Osteoblast (primary cell): ENCODE measurements at regions not wholly inside any gene's neighbourhood (a gene's known extent, or its start where the extent isn't known, plus 50 kb on each side); places are given as distances from the start of the nearest gene placed in this dataset.

Experiments
- DNase-seq: peaks from one replicate; pipeline ENCODE4 v3.0.0; 2011; ENCODE audit warnings: low spot score, mixed read lengths; ENCODE audit not compliant: insufficient read length; ENCODE audit errors: missing footprints
- H2AFZ ChIP-seq: 2 replicates; pipeline ENCODE4 v1.6.0; 2011; ENCODE audit warnings: mild to moderate bottlenecking, low read length
- H3K27ac ChIP-seq: 2 replicates; pipeline ENCODE4 v1.5.1; 2011; ENCODE audit warnings: mild to moderate bottlenecking, low read depth, low read length, moderate library complexity
- H3K27me3 ChIP-seq: 2 replicates; pipeline ENCODE4 v1.6.0; 2012; ENCODE audit warnings: mild to moderate bottlenecking, control low read depth, inconsistent platforms, low read length, moderate library complexity; ENCODE audit not compliant: insufficient read depth
- H3K36me3 ChIP-seq: 2 replicates; pipeline ENCODE4 v1.5.1; 2011; ENCODE audit warnings: mild to moderate bottlenecking, low read length, control low read depth, moderate library complexity; ENCODE audit not compliant: insufficient read depth
- H3K4me1 ChIP-seq: 2 replicates; pipeline ENCODE4 v1.5.1; 2011; ENCODE audit warnings: mild to moderate bottlenecking, low read length, control low read depth, moderate library complexity; ENCODE audit not compliant: insufficient read depth
- H3K4me2 ChIP-seq: 2 replicates; pipeline ENCODE4 v1.6.0; 2011; ENCODE audit warnings: mild to moderate bottlenecking, low read length; ENCODE audit not compliant: insufficient read depth
- H3K4me3 ChIP-seq: fragments of 200-600 bp; sonication (generic); 3 replicates; pipeline ENCODE4 v1.5.1; 2012; ENCODE audit warnings: mild to moderate bottlenecking, low read length, inconsistent platforms; ENCODE audit not compliant: insufficient read depth
- H3K79me2 ChIP-seq: 2 replicates; pipeline ENCODE4 v1.6.0; 2012; ENCODE audit warnings: mild to moderate bottlenecking, low read length, control low read depth, inconsistent platforms; ENCODE audit not compliant: insufficient read depth
- H3K9me3 ChIP-seq: 2 replicates; pipeline ENCODE4 v1.5.1; 2011; ENCODE audit warnings: low read depth, low read length, control low read depth
- H4K20me1 ChIP-seq: 2 replicates; pipeline ENCODE4 v1.6.0; 2012; ENCODE audit warnings: mild to moderate bottlenecking, low read length, control low read depth; ENCODE audit not compliant: insufficient read depth
- CTCF ChIP-seq: IDR thresholded peaks from 2 replicates; pipeline ENCODE4 v1.5.1; 2011; ENCODE audit warnings: mild to moderate bottlenecking, low read depth, low read length, moderate library complexity; ENCODE audit errors: extremely low read depth

GRCh38 chr21:35422011-35422410, 372.9 kb upstream of the RUNX1 start:
- Histone ChIP-seq H3K9me3 (peaks cover 2% of the 10 kb centered on the region), H3K27me3 (no peaks in the 10 kb centered on the region), H3K27ac (no peak overlapping the region), H3K4me1 (peaks cover 2% of the 10 kb centered on the region), H4K20me1 (no peaks in the 10 kb centered on the region), H3K4me3 (no peak overlapping the region), H2AFZ (no peak overlapping the region), H3K36me3 (no peaks in the 10 kb centered on the region), H3K4me2 (no peak overlapping the region), H3K79me2 (no peaks in the 10 kb centered on the region)
- no peak for TF ChIP-seq CTCF
- DNase-seq = no peak

- Histone ChIP-seq H3K9me3 (peaks cover 2% of the 10 kb centered on the region), H3K4me3 (no peak overlapping the region), H3K36me3 (no peaks in the 10 kb centered on the region), H4K20me1 (no peaks in the 10 kb centered on the region), H3K27me3 (no peaks in the 10 kb centered on the region), H3K79me2 (no peaks in the 10 kb centered on the region), H3K4me1 (peaks cover 2% of the 10 kb centered on the region), H3K4me2 (no peak overlapping the region), H3K27ac (no peak overlapping the region), H2AFZ (no peak overlapping the region)
- TF ChIP-seq CTCF = no peak
- DNase-seq = no peak
Observed at GRCh38 chr21:35421221-35421620, 372.1 kb upstream of the RUNX1 start.

GRCh38 chr21:35420656-35421055, 371.6 kb upstream of the RUNX1 start:
- H3K27me3 ChIP-seq = no peaks in the 10 kb centered on the region
- H3K9me3 ChIP-seq = peaks cover 2% of the 10 kb centered on the region
- H3K36me3 ChIP-seq = no peaks in the 10 kb centered on the region
- H3K4me2 ChIP-seq = no peak overlapping the region
- no peak for TF ChIP-seq CTCF
- H4K20me1 ChIP-seq = no peaks in the 10 kb centered on the region
- no peak for DNase-seq
- H3K4me1 ChIP-seq = peaks cover 2% of the 10 kb centered on the region
- no peak overlapping the region for H3K27ac ChIP-seq
- H3K79me2 ChIP-seq = no peaks in the 10 kb centered on the region
- H2AFZ ChIP-seq = no peak overlapping the region
- H3K4me3 ChIP-seq = no peak overlapping the region

- H3K79me2 ChIP-seq = no peaks in the 10 kb centered on the region
- no peak overlapping the region for H2AFZ ChIP-seq
- TF ChIP-seq CTCF = no peak
- no peak overlapping the region for H3K4me3 ChIP-seq
- DNase-seq = no peak
- H3K4me1 ChIP-seq = no peaks in the 10 kb centered on the region
- no peak overlapping the region for H3K27ac ChIP-seq
- H4K20me1 ChIP-seq = no peaks in the 10 kb centered on the region
- no peaks in the 10 kb centered on the region for H3K36me3 ChIP-seq
- H3K9me3 ChIP-seq = peaks cover 2% of the 10 kb centered on the region
- no peak overlapping the region for H3K4me2 ChIP-seq
- H3K27me3 ChIP-seq = no peaks in the 10 kb centered on the region
Observed at GRCh38 chr21:35417762-35418161, 368.7 kb upstream of the RUNX1 start.
